Astrocyte (in vitro differentiated cells and primary cell): ENCODE measurements at regions not wholly inside any gene's neighbourhood (a gene's known extent, or its start where the extent isn't known, plus 50 kb on each side); places are given as distances from the start of the nearest gene placed in this dataset.

Experiments
- DNase-seq: peaks from one replicate; pipeline ENCODE4 v3.0.0-alpha.2; 2010; ENCODE audit warnings: low read depth
- FAIRE-seq: peaks from 2 replicates; lab custom pipeline; 2011; peaks lifted over from hg19 to GRCh38; lab: Jason Lieb, UNC
- H2AFZ ChIP-seq: 2 replicates; pipeline ENCODE4 v1.6.0; 2012; ENCODE audit warnings: low read depth, low read length, inconsistent platforms
- H3K27ac ChIP-seq: 2 replicates; pipeline ENCODE4 v1.5.1; 2011; ENCODE audit warnings: low read depth, low read length, inconsistent platforms
- H3K27me3 ChIP-seq: 2 replicates; pipeline ENCODE4 v1.6.0; 2011; ENCODE audit warnings: low read length, inconsistent platforms; ENCODE audit not compliant: insufficient read depth
- H3K36me3 ChIP-seq: 2 replicates; pipeline ENCODE4 v1.5.1; 2011; ENCODE audit warnings: low read length, inconsistent platforms; ENCODE audit not compliant: insufficient read depth
- H3K4me1 ChIP-seq: 2 replicates; pipeline ENCODE4 v1.5.1; 2011; ENCODE audit warnings: low read length, inconsistent platforms; ENCODE audit not compliant: insufficient read depth
- H3K4me2 ChIP-seq: 2 replicates; pipeline ENCODE4 v1.6.0; 2012; ENCODE audit warnings: low read length, inconsistent platforms
- H3K4me3 ChIP-seq: 2 replicates; pipeline ENCODE4 v1.5.1; 2011; ENCODE audit warnings: low read depth, mild to moderate bottlenecking, low read length, inconsistent platforms; ENCODE audit not compliant: insufficient read depth
- H3K79me2 ChIP-seq: 2 replicates; pipeline ENCODE4 v1.6.0; 2012; ENCODE audit warnings: mild to moderate bottlenecking, low read length, inconsistent platforms; ENCODE audit not compliant: insufficient read depth
- H3K9ac ChIP-seq: 2 replicates; pipeline ENCODE4 v1.6.0; 2012; ENCODE audit warnings: mild to moderate bottlenecking, low read length, inconsistent platforms
- H3K9me3 ChIP-seq: 2 replicates; pipeline ENCODE4 v1.5.1; 2012; ENCODE audit warnings: low read depth, mild to moderate bottlenecking, low read length, inconsistent platforms; ENCODE audit not compliant: insufficient read depth
- H4K20me1 ChIP-seq: 2 replicates; pipeline ENCODE4 v1.6.0; 2012; ENCODE audit warnings: low read length, inconsistent platforms; ENCODE audit not compliant: insufficient read depth
- H3K27ac Mint-ChIP-seq: one replicate; pipeline ENCODE4 v1.8.0; 2021; ENCODE audit warnings: mild to moderate bottlenecking, mixed read lengths; ENCODE audit not compliant: unreplicated experiment
- H3K27me3 Mint-ChIP-seq: one replicate; pipeline ENCODE4 v1.8.0; 2021; ENCODE audit warnings: low read depth, mixed read lengths; ENCODE audit not compliant: unreplicated experiment
- H3K36me3 Mint-ChIP-seq: one replicate; pipeline ENCODE4 v1.8.0; 2021; ENCODE audit warnings: low read depth, mixed read lengths; ENCODE audit not compliant: unreplicated experiment
- H3K4me1 Mint-ChIP-seq: one replicate; pipeline ENCODE4 v1.8.0; 2021; ENCODE audit warnings: low read depth, mixed read lengths; ENCODE audit not compliant: unreplicated experiment
- H3K4me3 Mint-ChIP-seq: one replicate; pipeline ENCODE4 v1.8.0; 2021; ENCODE audit warnings: mild to moderate bottlenecking, moderate library complexity, mixed read lengths; ENCODE audit not compliant: unreplicated experiment
- H3K9me3 Mint-ChIP-seq: one replicate; pipeline ENCODE4 v1.8.0; 2021; ENCODE audit warnings: mild to moderate bottlenecking, mixed read lengths; ENCODE audit not compliant: unreplicated experiment
- EZH2 ChIP-seq: IDR thresholded peaks from 2 replicates; pipeline ENCODE4 v1.6.1; 2012; ENCODE audit warnings: mild to moderate bottlenecking, low read length, inconsistent platforms; ENCODE audit not compliant: insufficient read depth
- TF ChIP-seq, protein P1 (sequence below): IDR thresholded peaks from 2 replicates; pipeline ENCODE4 v1.5.1; 2011; ENCODE audit warnings: low read depth, mild to moderate bottlenecking, inconsistent platforms, low read length, moderate library complexity; ENCODE audit not compliant: insufficient read depth

DNA sequence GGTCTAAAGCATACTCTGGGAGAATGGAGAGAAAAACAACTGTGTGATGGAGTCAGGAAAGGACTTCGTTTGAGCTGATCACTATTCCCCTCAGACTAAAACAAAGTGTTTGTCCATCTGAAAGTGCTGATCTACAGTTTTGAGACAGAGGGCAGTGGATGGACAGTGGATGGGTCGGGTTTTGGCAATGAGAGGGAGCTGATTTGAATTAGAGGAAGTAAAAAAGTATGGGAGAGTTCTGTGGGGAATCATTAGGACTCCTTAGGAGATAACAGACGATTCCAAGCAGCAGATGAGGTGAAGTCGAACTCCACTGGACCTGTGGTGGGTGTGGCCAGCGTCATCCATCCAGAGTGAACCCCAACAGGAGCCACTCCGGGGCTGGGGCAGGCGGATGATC is 62.3 kb downstream of the PTGS2 start:
- no peaks in the 10 kb centered on the region for H3K27me3 ChIP-seq
- TF ChIP-seq, protein P1, sequence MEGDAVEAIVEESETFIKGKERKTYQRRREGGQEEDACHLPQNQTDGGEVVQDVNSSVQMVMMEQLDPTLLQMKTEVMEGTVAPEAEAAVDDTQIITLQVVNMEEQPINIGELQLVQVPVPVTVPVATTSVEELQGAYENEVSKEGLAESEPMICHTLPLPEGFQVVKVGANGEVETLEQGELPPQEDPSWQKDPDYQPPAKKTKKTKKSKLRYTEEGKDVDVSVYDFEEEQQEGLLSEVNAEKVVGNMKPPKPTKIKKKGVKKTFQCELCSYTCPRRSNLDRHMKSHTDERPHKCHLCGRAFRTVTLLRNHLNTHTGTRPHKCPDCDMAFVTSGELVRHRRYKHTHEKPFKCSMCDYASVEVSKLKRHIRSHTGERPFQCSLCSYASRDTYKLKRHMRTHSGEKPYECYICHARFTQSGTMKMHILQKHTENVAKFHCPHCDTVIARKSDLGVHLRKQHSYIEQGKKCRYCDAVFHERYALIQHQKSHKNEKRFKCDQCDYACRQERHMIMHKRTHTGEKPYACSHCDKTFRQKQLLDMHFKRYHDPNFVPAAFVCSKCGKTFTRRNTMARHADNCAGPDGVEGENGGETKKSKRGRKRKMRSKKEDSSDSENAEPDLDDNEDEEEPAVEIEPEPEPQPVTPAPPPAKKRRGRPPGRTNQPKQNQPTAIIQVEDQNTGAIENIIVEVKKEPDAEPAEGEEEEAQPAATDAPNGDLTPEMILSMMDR, result no peak
- TF ChIP-seq EZH2, result no peak
- Mint-ChIP-seq H3K27ac (no peak overlapping the region), H3K36me3 (peaks cover 2% of the 10 kb centered on the region), H3K4me3 (no peak overlapping the region), H3K27me3 (no peaks in the 10 kb centered on the region), H3K9me3 (peaks cover 1% of the 10 kb centered on the region), H3K4me1 (peaks cover 6% of the 10 kb centered on the region)
- no peaks in the 10 kb centered on the region for H4K20me1 ChIP-seq
- H3K9me3 ChIP-seq, result no peaks in the 10 kb centered on the region
- H3K4me3 ChIP-seq, result no peak overlapping the region
- H3K79me2 ChIP-seq, result no peaks in the 10 kb centered on the region
- no peak overlapping the region for H3K4me2 ChIP-seq
- DNase-seq (no peak), FAIRE-seq (no peak)
- no peak overlapping the region for H3K27ac ChIP-seq
- peaks cover 4% of the 10 kb centered on the region for H3K4me1 ChIP-seq
- no peak overlapping the region for H2AFZ ChIP-seq
- no peaks in the 10 kb centered on the region for H3K36me3 ChIP-seq
- no peak overlapping the region for H3K9ac ChIP-seq

DNA sequence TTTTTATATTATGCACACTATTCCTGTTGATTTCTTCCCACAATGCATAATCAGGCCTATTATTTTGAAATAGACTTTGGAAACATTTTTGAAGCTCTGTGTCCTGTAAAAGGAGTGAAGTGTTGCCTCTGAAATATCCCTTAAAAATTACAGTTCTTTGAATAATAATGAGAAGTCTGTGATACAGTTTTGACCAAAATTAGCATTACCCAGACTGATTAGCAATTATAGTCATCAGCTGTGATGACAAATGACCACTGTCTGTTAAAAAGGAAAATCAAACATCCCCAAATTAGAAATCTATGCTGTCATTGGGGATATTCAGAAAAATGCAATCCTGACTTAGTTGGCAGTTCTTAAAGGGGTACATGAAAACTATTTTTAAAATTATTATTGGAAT is 63.7 kb downstream of the PTGS2 start:
- Histone ChIP-seq H3K36me3 (no peaks in the 10 kb centered on the region), H3K79me2 (no peaks in the 10 kb centered on the region), H3K9me3 (no peaks in the 10 kb centered on the region), H3K4me2 (no peak overlapping the region), H3K27ac (no peak overlapping the region), H2AFZ (no peak overlapping the region), H4K20me1 (no peaks in the 10 kb centered on the region), H3K4me3 (no peak overlapping the region), H3K9ac (no peak overlapping the region), H3K27me3 (no peaks in the 10 kb centered on the region), H3K4me1 (peaks cover 4% of the 10 kb centered on the region)
- H3K36me3 Mint-ChIP-seq, result peaks cover 2% of the 10 kb centered on the region
- TF ChIP-seq, protein P1, result no peak
- no peaks in the 10 kb centered on the region for H3K27me3 Mint-ChIP-seq
- no peak overlapping the region for H3K4me3 Mint-ChIP-seq
- DNase-seq (no peak), FAIRE-seq (no peak)
- no peak overlapping the region for H3K27ac Mint-ChIP-seq
- H3K4me1 Mint-ChIP-seq, result peaks cover 6% of the 10 kb centered on the region
- no peaks in the 10 kb centered on the region for H3K9me3 Mint-ChIP-seq

DNA sequence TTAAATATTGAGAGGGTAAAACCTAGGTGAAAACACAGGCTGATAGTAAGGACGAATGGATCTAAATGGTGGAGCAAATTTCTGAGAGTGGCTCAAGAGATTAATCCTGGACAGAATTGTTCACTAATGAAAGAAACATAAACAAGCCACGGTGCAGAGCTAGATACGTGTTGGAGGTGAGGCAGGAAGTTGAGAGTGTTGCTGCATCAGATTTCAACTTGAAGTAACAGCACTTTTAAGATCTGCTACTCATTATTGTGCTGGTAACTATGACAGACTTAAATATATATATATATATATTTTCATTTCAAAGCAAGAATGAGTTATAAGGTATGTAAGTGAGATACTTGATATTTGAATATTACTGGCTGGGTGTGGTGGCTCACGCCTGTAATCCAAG is 64.9 kb downstream of the PTGS2 start:
- H3K4me3 Mint-ChIP-seq, result no peak overlapping the region

More for the DNA sequence above, 64.9 kb downstream of the PTGS2 start:
- Mint-ChIP-seq H3K27me3 (no peaks in the 10 kb centered on the region), H3K27ac (no peak overlapping the region), H3K4me1 (no peaks in the 10 kb centered on the region), H3K36me3 (peaks cover 2% of the 10 kb centered on the region), H3K9me3 (no peaks in the 10 kb centered on the region)
- Histone ChIP-seq H3K4me1 (no peaks in the 10 kb centered on the region), H3K4me2 (no peak overlapping the region), H3K4me3 (no peak overlapping the region), H3K79me2 (no peaks in the 10 kb centered on the region), H3K27me3 (no peaks in the 10 kb centered on the region), H3K9me3 (no peaks in the 10 kb centered on the region), H2AFZ (no peak overlapping the region), H3K9ac (no peak overlapping the region), H3K27ac (no peak overlapping the region), H4K20me1 (no peaks in the 10 kb centered on the region), H3K36me3 (no peaks in the 10 kb centered on the region)
- TF ChIP-seq, protein P1, result no peak
- TF ChIP-seq EZH2, result no peak
- no peak for FAIRE-seq
- no peak for DNase-seq
